ENCODE measurements at regions not wholly inside any gene's neighbourhood (a gene's known extent, or its start where the extent isn't known, plus 50 kb on each side); places are given as distances from the start of the nearest gene placed in this dataset.

- H3K9me3 Mint-ChIP-seq = peaks cover 3% of the 10 kb centered on the region
- TF ChIP-seq, protein P1, sequence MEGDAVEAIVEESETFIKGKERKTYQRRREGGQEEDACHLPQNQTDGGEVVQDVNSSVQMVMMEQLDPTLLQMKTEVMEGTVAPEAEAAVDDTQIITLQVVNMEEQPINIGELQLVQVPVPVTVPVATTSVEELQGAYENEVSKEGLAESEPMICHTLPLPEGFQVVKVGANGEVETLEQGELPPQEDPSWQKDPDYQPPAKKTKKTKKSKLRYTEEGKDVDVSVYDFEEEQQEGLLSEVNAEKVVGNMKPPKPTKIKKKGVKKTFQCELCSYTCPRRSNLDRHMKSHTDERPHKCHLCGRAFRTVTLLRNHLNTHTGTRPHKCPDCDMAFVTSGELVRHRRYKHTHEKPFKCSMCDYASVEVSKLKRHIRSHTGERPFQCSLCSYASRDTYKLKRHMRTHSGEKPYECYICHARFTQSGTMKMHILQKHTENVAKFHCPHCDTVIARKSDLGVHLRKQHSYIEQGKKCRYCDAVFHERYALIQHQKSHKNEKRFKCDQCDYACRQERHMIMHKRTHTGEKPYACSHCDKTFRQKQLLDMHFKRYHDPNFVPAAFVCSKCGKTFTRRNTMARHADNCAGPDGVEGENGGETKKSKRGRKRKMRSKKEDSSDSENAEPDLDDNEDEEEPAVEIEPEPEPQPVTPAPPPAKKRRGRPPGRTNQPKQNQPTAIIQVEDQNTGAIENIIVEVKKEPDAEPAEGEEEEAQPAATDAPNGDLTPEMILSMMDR (conservative IDR thresholded peaks at IDR 0.05) = no peak
- peaks cover 12% of the 10 kb centered on the region for H3K4me1 Mint-ChIP-seq
- H3K27me3 Mint-ChIP-seq (ENCODE audit: low read depth) = no peaks in the 10 kb centered on the region
- H3K27ac Mint-ChIP-seq (ENCODE audit: unreplicated experiment) = peak overlapping the region; percentile 51
- no peak overlapping the region for H3K4me3 Mint-ChIP-seq
- DNase-seq (ENCODE audit: low read depth, low spot score) = no peak
- peaks cover 2% of the 10 kb centered on the region for H3K36me3 Mint-ChIP-seq (ENCODE audit: low read depth)
These were observed 521.3 kb downstream of the KCTD16 start for GRCh38 chr5:144691936-144692335.

DNA sequence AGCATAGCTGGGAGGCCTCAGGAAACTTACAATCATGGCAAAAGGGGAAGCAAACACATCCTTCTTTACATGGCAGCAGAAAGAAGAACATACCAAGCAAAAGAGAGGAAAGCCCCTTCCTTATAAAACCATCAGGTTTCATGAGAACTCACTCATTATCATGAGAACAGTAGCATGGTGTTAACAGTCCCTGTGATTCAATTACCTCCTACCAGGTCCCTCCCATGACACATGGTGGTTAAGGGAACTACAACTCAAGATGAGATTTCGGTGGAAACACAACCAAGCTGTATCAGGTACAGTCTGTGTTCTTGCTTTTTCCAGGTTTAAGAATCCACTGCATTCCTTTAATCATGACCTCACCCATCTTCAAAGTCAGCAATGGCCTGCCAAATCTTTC, 514.2 kb downstream of the KCTD16 start:
- H3K27me3 Mint-ChIP-seq (ENCODE audit: low read depth) = no peaks in the 10 kb centered on the region
- no peak for DNase-seq (ENCODE audit: low read depth, low spot score)
- no peak overlapping the region for H3K4me3 Mint-ChIP-seq
- no peak overlapping the region for H3K27ac Mint-ChIP-seq (ENCODE audit: unreplicated experiment)
- H3K9me3 Mint-ChIP-seq = peaks cover 3% of the 10 kb centered on the region
- TF ChIP-seq, protein P1 (conservative IDR thresholded peaks at IDR 0.05) = no peak
- H3K36me3 Mint-ChIP-seq (ENCODE audit: low read depth) = peaks cover 5% of the 10 kb centered on the region
- H3K4me1 Mint-ChIP-seq = peaks cover 10% of the 10 kb centered on the region

DNA sequence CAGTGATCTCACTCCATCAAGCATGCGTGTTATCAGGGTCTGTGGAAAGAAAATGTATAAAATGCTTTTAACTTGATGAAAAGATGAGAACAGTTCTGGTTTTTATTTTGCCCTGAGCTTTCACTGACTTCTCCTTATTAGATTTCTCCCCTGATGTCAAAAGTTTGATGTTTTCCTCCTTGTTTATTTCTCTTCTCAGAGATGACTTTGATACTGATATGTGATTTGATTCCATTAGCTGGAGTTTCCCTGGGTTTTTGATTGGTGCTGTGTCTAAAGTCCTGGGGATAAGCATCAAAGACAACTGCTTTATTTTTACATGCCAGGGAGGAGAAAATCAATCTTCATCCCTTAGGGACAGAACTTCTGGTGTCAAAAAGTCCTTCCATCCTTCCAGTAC, 510.0 kb downstream of the KCTD16 start:
- Mint-ChIP-seq H3K9me3 (no peaks in the 10 kb centered on the region), H3K36me3 (ENCODE audit: low read depth) (peaks cover 3% of the 10 kb centered on the region), H3K4me3 (no peak overlapping the region), H3K27ac (ENCODE audit: unreplicated experiment) (no peak overlapping the region), H3K27me3 (ENCODE audit: low read depth) (no peaks in the 10 kb centered on the region), H3K4me1 (peaks cover 10% of the 10 kb centered on the region)
- TF ChIP-seq, protein P1 (conservative IDR thresholded peaks at IDR 0.05) = no peak
- DNase-seq (ENCODE audit: low read depth, low spot score) = no peak

DNA sequence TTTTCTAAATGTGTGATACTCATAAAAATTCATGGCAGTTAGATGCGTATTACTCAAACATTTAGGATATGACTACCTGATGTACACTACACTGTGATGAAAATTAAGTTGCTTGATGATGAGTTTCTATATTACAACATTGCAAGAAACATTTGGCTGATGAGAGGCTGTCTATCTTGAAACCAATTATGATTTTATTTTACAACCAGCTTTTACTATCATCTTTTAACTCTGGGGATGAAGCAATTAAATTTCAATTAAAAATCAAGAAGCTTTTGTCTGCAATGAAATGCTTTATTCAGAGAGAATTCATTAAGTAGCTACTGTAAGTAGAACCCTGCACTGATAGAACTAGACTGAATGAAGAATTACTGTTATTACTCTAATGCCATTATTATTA, 500.4 kb downstream of the KCTD16 start:
- H3K9me3 Mint-ChIP-seq = no peaks in the 10 kb centered on the region
- no peaks in the 10 kb centered on the region for H3K4me1 Mint-ChIP-seq
- H3K36me3 Mint-ChIP-seq (ENCODE audit: low read depth) = no peaks in the 10 kb centered on the region
- TF ChIP-seq, protein P1 (conservative IDR thresholded peaks at IDR 0.05) = no peak
- no peak overlapping the region for H3K27ac Mint-ChIP-seq (ENCODE audit: unreplicated experiment)
- no peak for DNase-seq (ENCODE audit: low read depth, low spot score)
- no peaks in the 10 kb centered on the region for H3K27me3 Mint-ChIP-seq (ENCODE audit: low read depth)
- no peak overlapping the region for H3K4me3 Mint-ChIP-seq

GRCh38 chr5:144659634-144660227, 489.1 kb downstream of the KCTD16 start:
- Mint-ChIP-seq H3K4me3 (no peak overlapping the region), H3K4me1 (no peaks in the 10 kb centered on the region), H3K9me3 (peaks cover 1% of the 10 kb centered on the region), H3K27me3 (ENCODE audit: low read depth) (no peaks in the 10 kb centered on the region), H3K36me3 (ENCODE audit: low read depth) (no peaks in the 10 kb centered on the region), H3K27ac (ENCODE audit: unreplicated experiment) (no peak overlapping the region)
- TF ChIP-seq, protein P1 (conservative IDR thresholded peaks at IDR 0.05) = no peak
- no peak for DNase-seq (ENCODE audit: low read depth, low spot score)
